Dermis blood vessel endothelial cell (primary cell): ENCODE measurements at regions not wholly inside any gene's neighbourhood (a gene's known extent, or its start where the extent isn't known, plus 50 kb on each side); places are given as distances from the start of the nearest gene placed in this dataset.

Experiments
- DNase-seq: peaks from one replicate; pipeline ENCODE4 v3.0.0; 2010

- no peak for DNase-seq
Measured at GRCh38 chr2:6683516-6683915, 182.2 kb downstream of the CMPK2 start.

GRCh38 chr2:6685447-6685846, 180.3 kb downstream of the CMPK2 start:
- DNase-seq: no peak

DNA sequence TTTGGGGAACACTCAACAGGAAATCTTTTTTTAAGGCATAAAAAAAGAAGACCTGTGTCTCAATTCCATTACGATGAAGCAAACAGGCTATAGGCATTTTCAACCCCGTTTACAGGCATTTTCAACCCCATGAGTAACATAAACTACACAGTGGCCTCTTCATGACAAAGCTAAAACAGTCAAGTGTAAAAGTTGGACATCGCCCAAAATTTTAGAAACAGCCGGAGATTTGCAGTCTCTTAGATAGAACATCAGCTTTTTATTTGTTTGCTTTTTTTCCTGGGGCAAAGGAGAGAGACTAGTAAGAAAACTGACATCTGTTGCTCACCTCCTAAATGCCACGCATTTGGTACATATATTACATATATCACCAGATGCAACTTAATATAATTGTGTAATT, 173.7 kb downstream of the CMPK2 start:
- no peak for DNase-seq

GRCh38 chr2:6692819-6693218, 172.9 kb downstream of the CMPK2 start:
- DNase-seq: no peak

GRCh38 chr2:6694555-6694954, 171.2 kb downstream of the CMPK2 start:
- no peak for DNase-seq

DNA sequence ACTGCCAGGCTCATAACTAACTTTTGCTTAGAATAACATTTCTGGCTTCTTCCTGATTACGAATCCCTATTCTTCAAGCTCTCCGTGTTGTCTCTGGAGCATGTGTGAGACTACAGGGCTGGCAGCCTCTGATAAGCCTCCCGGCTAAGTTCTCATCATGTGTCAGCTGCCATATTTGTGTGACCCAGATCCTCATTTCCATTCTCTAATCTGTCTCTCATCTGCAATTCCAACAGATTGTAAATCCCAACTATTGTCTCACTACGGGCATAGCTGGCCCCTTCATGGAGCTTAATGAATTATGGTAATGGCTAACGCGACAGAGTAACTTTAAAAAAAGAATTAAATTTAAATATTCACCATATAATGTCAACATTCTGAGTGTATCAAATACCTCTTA, 165.4 kb downstream of the CMPK2 start:
- no peak for DNase-seq

- no peak for DNase-seq
Measured at GRCh38 chr2:6704077-6704476, 161.6 kb downstream of the CMPK2 start.

DNA sequence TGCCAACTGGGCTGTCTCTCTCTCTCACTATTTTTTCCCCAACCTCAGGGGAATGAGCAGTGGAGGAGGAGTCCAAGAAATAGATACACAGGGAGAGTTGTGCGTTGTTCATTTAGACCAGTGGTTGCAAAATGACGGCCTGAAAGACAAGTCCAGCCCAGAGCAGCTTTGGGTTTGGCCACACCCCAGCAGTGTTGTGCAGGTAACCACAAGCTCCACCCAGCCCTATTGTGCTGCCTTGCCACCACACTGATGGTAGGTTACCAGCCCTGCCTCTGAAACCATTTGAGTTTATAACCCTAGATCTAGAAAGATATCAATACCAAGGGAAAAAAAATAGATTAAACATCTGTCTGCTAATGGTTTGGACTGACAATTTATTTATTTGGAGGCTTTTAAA, 144.3 kb downstream of the CMPK2 start:
- DNase-seq: no peak

GRCh38 chr2:6722574-6722973, 143.1 kb downstream of the CMPK2 start:
- DNase-seq: no peak

GRCh38 chr2:6723865-6724604, 141.7 kb downstream of the CMPK2 start:
- DNase-seq: no peak

- DNase-seq: no peak
Measured at GRCh38 chr2:6724605-6725140, 141.0 kb downstream of the CMPK2 start.

GRCh38 chr2:6728156-6728555, 137.6 kb downstream of the CMPK2 start:
- DNase-seq: no peak

DNA sequence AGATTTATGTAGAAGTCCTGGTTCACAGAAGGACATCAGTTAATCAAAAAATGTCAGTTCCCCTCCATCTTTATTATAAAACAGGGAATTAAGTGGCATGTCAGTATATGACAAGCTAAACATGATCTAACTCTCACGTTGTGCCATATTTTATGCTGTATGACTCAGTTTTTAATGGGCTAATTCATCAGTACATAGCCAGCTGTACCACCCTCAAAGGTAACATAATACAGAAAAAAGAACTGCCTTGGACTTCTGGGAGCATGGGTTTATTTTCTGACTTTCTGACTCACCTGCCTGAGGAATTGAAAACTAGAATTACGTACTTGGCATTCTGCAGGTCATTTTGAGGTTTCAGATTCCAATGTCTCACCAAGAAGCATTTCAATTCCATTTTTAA, 135.7 kb downstream of the CMPK2 start:
- DNase-seq: no peak

GRCh38 chr2:6730649-6731532, 134.8 kb downstream of the CMPK2 start:
- no peak for DNase-seq

DNA sequence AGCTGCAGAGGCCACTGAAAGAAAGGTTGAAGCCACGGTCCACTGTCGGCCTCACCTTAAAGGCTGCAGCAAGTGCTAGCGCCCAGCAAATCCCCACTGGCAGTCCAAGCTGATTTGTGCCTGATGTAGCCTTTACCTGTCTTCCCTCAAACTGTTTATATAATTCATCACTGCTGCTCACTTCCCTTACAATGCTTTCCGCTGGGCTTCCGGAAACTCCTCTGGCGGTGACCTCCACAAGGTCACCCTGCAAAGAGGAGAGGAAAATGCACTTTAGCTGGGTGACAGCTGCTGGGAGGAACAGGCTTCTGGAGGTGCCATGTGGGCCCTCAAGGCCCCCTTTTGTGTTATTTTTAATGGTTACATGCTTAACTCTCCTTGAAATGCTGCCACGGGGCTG, 126.2 kb downstream of the CMPK2 start:
- no peak for DNase-seq

DNA sequence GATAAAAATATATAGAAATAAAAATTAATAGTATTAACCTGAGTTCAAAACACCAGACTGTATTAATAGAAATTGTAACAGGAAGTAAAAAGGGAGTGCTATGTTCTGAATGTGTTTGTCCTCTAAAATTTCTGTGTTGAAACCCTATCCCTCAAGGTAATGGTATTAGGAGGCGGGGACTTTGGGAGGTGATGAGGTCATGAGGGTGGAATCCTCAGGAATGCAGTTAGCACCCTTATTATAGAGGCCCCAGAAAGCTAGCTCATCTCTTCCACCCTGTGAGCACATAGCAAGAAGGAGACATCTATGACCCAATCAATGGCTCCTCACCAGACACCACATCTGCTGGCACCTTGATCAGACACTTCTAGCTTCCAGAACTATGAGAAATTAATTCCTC, 124.5 kb downstream of the CMPK2 start:
- DNase-seq: no peak

DNA sequence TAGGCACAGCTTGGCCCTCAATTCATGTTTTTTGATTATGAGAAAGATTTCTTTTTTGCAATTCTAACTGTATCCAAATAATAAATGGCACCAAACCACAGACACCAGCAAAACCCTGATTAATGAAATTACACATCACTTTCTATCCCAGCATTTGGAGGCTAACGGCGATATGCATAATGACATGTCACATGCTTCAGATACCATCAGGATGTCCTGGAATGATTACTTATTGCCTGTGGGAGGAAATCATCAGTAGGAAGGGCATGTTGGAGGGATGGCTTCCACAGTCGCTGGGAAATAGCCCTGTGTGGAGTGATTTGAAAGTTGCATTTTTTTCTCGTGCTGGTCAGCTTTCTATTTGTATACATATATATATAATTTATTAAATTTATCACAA, 121.7 kb downstream of the CMPK2 start:
- no peak for DNase-seq

GRCh38 chr2:6747433-6747832, 118.3 kb downstream of the CMPK2 start:
- DNase-seq: no peak

GRCh38 chr2:6748406-6749067, 117.2 kb downstream of the CMPK2 start:
- no peak for DNase-seq

- no peak for DNase-seq
Measured at GRCh38 chr2:6749962-6750361, 115.7 kb downstream of the CMPK2 start.

- no peak for DNase-seq
Measured at GRCh38 chr2:6750411-6751158, 115.1 kb downstream of the CMPK2 start.

DNA sequence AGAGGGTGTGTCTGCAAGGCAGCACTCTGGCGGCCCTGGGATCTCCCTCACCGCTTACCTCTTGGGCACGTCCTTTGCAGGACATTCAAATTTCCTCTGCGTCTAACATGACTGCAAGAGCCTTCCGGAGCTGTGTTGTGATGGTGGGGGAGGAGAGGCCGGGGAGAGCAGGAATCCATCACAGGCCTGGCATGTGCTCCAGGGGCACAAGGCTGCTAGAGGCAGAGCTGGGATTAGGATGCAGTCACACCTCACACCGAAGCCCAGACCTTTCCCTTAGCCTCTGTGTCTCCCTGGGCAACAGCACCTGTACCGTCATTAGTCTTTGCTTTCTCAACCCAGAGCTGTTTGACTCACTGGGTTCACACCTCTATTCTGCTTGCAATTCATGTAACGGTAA, 111.3 kb downstream of the CMPK2 start:
- no peak for DNase-seq

DNA sequence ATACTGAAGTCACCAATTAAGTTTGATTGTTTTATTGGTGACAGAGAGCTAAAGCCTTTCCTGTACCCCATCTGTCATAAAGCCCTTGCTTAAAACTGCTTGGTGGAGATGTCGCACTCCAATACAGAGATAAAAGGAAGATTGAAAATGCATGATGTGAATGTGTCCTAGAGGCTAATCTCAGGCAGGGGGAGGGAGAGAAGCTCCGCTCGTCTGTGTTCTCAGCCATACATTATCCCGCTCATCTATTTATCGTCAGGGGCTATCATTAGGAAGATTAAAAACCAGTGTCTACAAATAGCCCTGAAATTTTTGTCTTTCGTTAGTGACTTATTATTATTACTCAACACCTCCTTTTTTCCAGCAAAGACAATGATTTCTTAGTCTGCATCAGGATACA, 110.3 kb downstream of the CMPK2 start:
- no peak for DNase-seq
